ENCODE measurements at regions not wholly inside any gene's neighbourhood (a gene's known extent, or its start where the extent isn't known, plus 50 kb on each side); places are given as distances from the start of the nearest gene placed in this dataset.

- DNase-seq, result no peak
- POLR2A ChIA-PET, result no interaction called here
- ATAC-seq (ENCODE audit: low read depth), result no peak
- Mint-ChIP-seq H3K36me3 (ENCODE audit: low read depth) (no peaks in the 10 kb centered on the region), H3K27ac (no peak overlapping the region), H3K4me1 (no peaks in the 10 kb centered on the region), H3K4me3 (no peak overlapping the region), H3K27me3 (peaks cover 5% of the 10 kb centered on the region), H3K9me3 (no peaks in the 10 kb centered on the region)
- no peak for TF ChIP-seq CTCF (IDR thresholded peaks at IDR 0.05)
- CTCF ChIA-PET, result no interaction called here
- intact Hi-C loops (cut with micrococcal nuclease), result no loop called here
These were observed 59.2 kb upstream of the TANC2 start for GRCh38 chr17:62906881-62907280.

DNA sequence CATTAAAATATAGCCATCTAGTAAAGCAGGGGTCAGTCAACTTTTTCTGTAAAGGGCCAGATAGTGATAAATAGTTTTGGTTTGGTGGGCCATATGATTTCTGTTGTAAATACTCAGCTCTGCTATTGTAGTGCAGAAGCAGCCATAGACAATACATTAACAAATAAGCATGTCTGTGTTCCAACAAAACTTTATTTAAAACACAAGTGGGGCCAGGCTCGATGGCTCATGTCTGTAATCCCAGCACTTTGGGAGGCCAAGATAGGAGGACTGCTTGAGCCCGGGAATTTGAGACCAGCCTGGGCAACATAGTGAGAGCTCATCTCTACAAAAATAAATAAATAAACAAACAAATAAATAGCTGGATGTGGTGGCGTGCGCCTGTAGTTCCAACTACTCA, 60.8 kb upstream of the TANC2 start:
- Mint-ChIP-seq H3K4me3 (no peak overlapping the region), H3K4me1 (no peaks in the 10 kb centered on the region)

DNA sequence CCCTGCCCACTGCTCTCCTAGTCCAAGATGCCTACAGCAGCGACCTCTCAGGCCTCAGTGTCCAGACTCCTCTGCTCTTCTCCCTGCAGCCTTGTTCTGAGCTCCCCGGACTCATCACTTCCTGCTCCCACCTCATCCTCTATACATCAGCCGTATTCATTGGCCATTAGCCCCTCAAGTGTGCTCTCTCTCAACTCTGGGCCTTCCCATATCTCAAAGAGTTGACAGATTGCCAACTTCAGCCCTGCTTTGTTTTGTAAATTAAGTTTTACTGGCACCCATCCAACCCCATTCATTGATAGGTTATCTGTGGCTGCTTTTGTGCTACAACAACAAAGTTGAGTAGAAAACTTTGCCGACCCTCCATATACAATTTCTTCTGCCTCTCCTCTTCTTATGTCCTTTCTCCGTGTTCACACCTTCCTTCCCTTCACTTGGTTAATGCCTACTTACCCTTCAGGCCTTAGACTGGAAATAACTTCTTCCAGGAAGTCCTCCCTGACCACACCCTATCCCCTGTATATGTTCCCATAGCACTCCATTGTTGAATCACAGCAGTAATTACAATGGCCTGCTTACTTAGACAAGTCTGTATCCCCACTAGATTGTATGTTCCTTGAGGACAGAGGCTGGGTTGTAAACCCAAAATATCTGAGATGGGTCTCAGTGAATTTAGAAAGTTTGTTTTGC, 63.4 kb upstream of the TANC2 start:
- Mint-ChIP-seq H3K27ac (no peak overlapping the region), H3K4me3 (no peak overlapping the region), H3K4me1 (no peaks in the 10 kb centered on the region), H3K9me3 (no peaks in the 10 kb centered on the region), H3K27me3 (peaks cover 10% of the 10 kb centered on the region), H3K36me3 (ENCODE audit: low read depth) (no peaks in the 10 kb centered on the region)
- CTCF ChIA-PET, result no interaction called here
- no peak for DNase-seq
- ATAC-seq (ENCODE audit: low read depth), result no peak
- POLR2A ChIA-PET, result no interaction called here
- intact Hi-C loops (cut with micrococcal nuclease), result no loop called here
- TF ChIP-seq CTCF (IDR thresholded peaks at IDR 0.05), result no peak

More for the DNA sequence above, 60.8 kb upstream of the TANC2 start:
- Mint-ChIP-seq H3K9me3 (no peaks in the 10 kb centered on the region), H3K27ac (no peak overlapping the region), H3K27me3 (peaks cover 6% of the 10 kb centered on the region), H3K36me3 (ENCODE audit: low read depth) (no peaks in the 10 kb centered on the region)
- ChIA-PET CTCF (no interaction called here), POLR2A (no interaction called here)
- DNase-seq (no peak), ATAC-seq (ENCODE audit: low read depth) (no peak)
- TF ChIP-seq CTCF (IDR thresholded peaks at IDR 0.05), result no peak
- intact Hi-C loops (cut with micrococcal nuclease), result no loop called here

GRCh38 chr17:62901544-62901943, 64.5 kb upstream of the TANC2 start:
- no peak for DNase-seq
- Mint-ChIP-seq H3K36me3 (ENCODE audit: low read depth) (no peaks in the 10 kb centered on the region), H3K4me1 (no peaks in the 10 kb centered on the region), H3K27ac (no peak overlapping the region), H3K4me3 (no peak overlapping the region), H3K9me3 (no peaks in the 10 kb centered on the region), H3K27me3 (peaks cover 17% of the 10 kb centered on the region)
- ChIA-PET CTCF (no interaction called here), POLR2A (no interaction called here)
- intact Hi-C loops (cut with micrococcal nuclease), result no loop called here
- ATAC-seq (ENCODE audit: low read depth), result no peak
- TF ChIP-seq CTCF (IDR thresholded peaks at IDR 0.05), result no peak

GRCh38 chr17:62900096-62900495, 65.9 kb upstream of the TANC2 start:
- ChIA-PET CTCF (interaction anchor here (0.7 kb wide), 1 partner anchor 183 kb away, joined by 3 read pairs; no protein-coding TSS in a partner anchor), POLR2A (no interaction called here)
- no peak for TF ChIP-seq CTCF (IDR thresholded peaks at IDR 0.05)
- no peaks in the 10 kb centered on the region for H3K4me1 Mint-ChIP-seq
- no peaks in the 10 kb centered on the region for H3K36me3 Mint-ChIP-seq (ENCODE audit: low read depth)
- H3K9me3 Mint-ChIP-seq, result no peaks in the 10 kb centered on the region
- DNase-seq, result no peak
- H3K4me3 Mint-ChIP-seq, result no peak overlapping the region
- no peak for ATAC-seq (ENCODE audit: low read depth)
- H3K27me3 Mint-ChIP-seq, result peaks cover 17% of the 10 kb centered on the region
- intact Hi-C loops (cut with micrococcal nuclease), result no loop called here
- H3K27ac Mint-ChIP-seq, result no peak overlapping the region
